A549 (cell line): ENCODE measurements at regions not wholly inside any gene's neighbourhood (a gene's known extent, or its start where the extent isn't known, plus 50 kb on each side); places are given as distances from the start of the nearest gene placed in this dataset.
A peak's percentile ranks its signal among the peaks of the same experiment; 100 is the strongest.

Experiments
- ATAC-seq, 2 experiments: fragments of 200-7000 bp in 1 of 2; fragments of >200 bp in 1 of 2; cut with Nextera tagmentation in 1 of 2; cut with Tn5 transposase in 1 of 2; 3 replicates each; pipeline versions ENCODE4 v1.8.0 to v1.9.1; 2018 to 2020; ENCODE audit warnings: mild to moderate bottlenecking in 1 of 2, moderate library complexity in 1 of 2
- CTCF ChIA-PET: fragments of 300-600 bp; sonication (Branson Sonifier 250); formaldehyde crosslinking; extraction: SDS; loops from one replicate; lab custom pipeline; 2021; ENCODE audit warnings: antibody characterized with exemption, inconsistent platforms; lab: Yijun Ruan, JAX
- POLR2A ChIA-PET: fragments of 350-600 bp; formaldehyde crosslinking; extraction: SDS; loops from one replicate; lab custom pipeline; 2021; ENCODE audit warnings: antibody characterized with exemption, inconsistent platforms; lab: Yijun Ruan, JAX
- DNase-seq, 2 experiments: peaks; one replicate each; pipeline versions ENCODE4 v3.0.0 to v3.0.0-alpha.2; 2011 to 2016; ENCODE audit warnings: low read depth in 1 of 2, low spot score in 1 of 2
- FAIRE-seq: peaks from 2 replicates; lab custom pipeline; 2011; peaks lifted over from hg19 to GRCh38; lab: Jason Lieb, UNC
- H3K27ac ChIP-seq, 2 experiments: fragments of >200 bp; sonication (Bioruptor Twin); formaldehyde crosslinking; 3 replicates each; pipeline ENCODE4 v1.5.1; 2016 to 2017
- H3K4me1 ChIP-seq: fragments of >200 bp; sonication (Bioruptor Twin); formaldehyde crosslinking; 3 replicates; pipeline ENCODE4 v1.6.1; 2016
- H3K4me2 ChIP-seq: fragments of >200 bp; sonication (Bioruptor Twin); formaldehyde crosslinking; 3 replicates; pipeline ENCODE4 v1.6.1; 2016
- H3K4me3 ChIP-seq: fragments of >200 bp; sonication (Bioruptor Twin); formaldehyde crosslinking; 3 replicates; pipeline ENCODE4 v1.5.1; 2016
- H3K9me3 ChIP-seq: fragments of >200 bp; sonication (Bioruptor Twin); formaldehyde crosslinking; 3 replicates; pipeline ENCODE4 v1.6.1; 2016
- CBX2 ChIP-seq: fragments of 200-600 bp; sonication (generic); IDR thresholded peaks from 2 replicates; pipeline ENCODE4 v1.6.1; 2016; ENCODE audit warnings: low read depth, mild to moderate bottlenecking, borderline replicate concordance
- CBX8 ChIP-seq: fragments of 200-600 bp; sonication (generic); IDR thresholded peaks from 2 replicates; pipeline ENCODE4 v1.6.1; 2016
- CEBPB ChIP-seq, 2 experiments: fragments of >200 bp in 1 of 2; sonication (Bioruptor Twin) in 1 of 2; formaldehyde crosslinking in 1 of 2; IDR thresholded peaks; 2 replicates each; pipeline ENCODE4 v1.6.1; 2012 to 2016
- EHF ChIP-seq: fragments of 250-450 bp; sonication (Bioruptor Pico); IDR thresholded peaks from 2 replicates; pipeline ENCODE4 v1.5.0; 2020; ENCODE audit warnings: mild to moderate bottlenecking
- EP300 ChIP-seq, 2 experiments: fragments of >200 bp; sonication (Bioruptor Twin); formaldehyde crosslinking; IDR thresholded peaks; 2 replicates in 1 of 2; 3 replicates in 1 of 2; pipeline ENCODE4 v1.6.1; 2016 to 2017
- FOSB ChIP-seq: fragments of 250-450 bp; sonication (Bioruptor Pico); IDR thresholded peaks from 2 replicates; pipeline ENCODE4 v1.5.0; 2020; ENCODE audit warnings: mild to moderate bottlenecking, moderate library complexity
- GATA3 ChIP-seq: IDR thresholded peaks from 2 replicates; pipeline ENCODE4 v1.6.1; 2012; ENCODE audit warnings: borderline replicate concordance
- HDAC2 ChIP-seq: fragments of 200-600 bp; sonication (generic); IDR thresholded peaks from 2 replicates; pipeline ENCODE4 v1.6.1; 2016
- HEYL ChIP-seq: fragments of 250-450 bp; sonication (Bioruptor Pico); IDR thresholded peaks from 2 replicates; pipeline ENCODE4 v1.8.0; 2021; ENCODE audit warnings: mild to moderate bottlenecking, moderate library complexity
- HOXB5 ChIP-seq: fragments of 250-450 bp; sonication (Bioruptor Pico); IDR thresholded peaks from 2 replicates; pipeline ENCODE4 v1.5.0; 2020; ENCODE audit warnings: mild to moderate bottlenecking, moderate library complexity
- JUN ChIP-seq, 2 experiments: fragments of >200 bp; sonication (Bioruptor Twin); formaldehyde crosslinking; IDR thresholded peaks; 2 replicates in 1 of 2; 3 replicates in 1 of 2; pipeline ENCODE4 v1.6.1; 2016 to 2017
- KDM1A ChIP-seq: fragments of 200-600 bp; sonication (generic); IDR thresholded peaks from 2 replicates; pipeline ENCODE4 v1.6.1; 2016; ENCODE audit warnings: low read depth, mild to moderate bottlenecking
- KDM5A ChIP-seq: fragments of 200-600 bp; sonication (generic); IDR thresholded peaks from 2 replicates; pipeline ENCODE4 v1.6.1; 2016; ENCODE audit warnings: antibody characterized with exemption, mild to moderate bottlenecking
- NFE2L2 ChIP-seq: fragments of 150-350 bp; conservative IDR thresholded peaks from 2 replicates; pipeline ENCODE4 v1.6.1; 2014; ENCODE audit warnings: low read length
- PHF8 ChIP-seq: fragments of 200-600 bp; sonication (generic); IDR thresholded peaks from 2 replicates; pipeline ENCODE4 v1.6.1; 2016; ENCODE audit warnings: low read depth, mild to moderate bottlenecking, antibody characterized with exemption, moderate library complexity, borderline replicate concordance
- POLR2AphosphoS2 ChIP-seq: conservative IDR thresholded peaks from 2 replicates; pipeline ENCODE4 v1.6.1; 2012; ENCODE audit warnings: low read length, improper control_type of control experiment, inconsistent platforms
- RAD21 ChIP-seq, 2 experiments: fragments of >200 bp in 1 of 2; sonication (Bioruptor Twin) in 1 of 2; formaldehyde crosslinking in 1 of 2; IDR thresholded peaks in 1 of 2; conservative IDR thresholded peaks in 1 of 2; 2 replicates in 1 of 2; 3 replicates in 1 of 2; pipeline ENCODE4 v1.6.1; 2012 to 2018; ENCODE audit warnings: inconsistent platforms in 1 of 2
- RARB ChIP-seq: fragments of 250-450 bp; sonication (Bioruptor Pico); IDR thresholded peaks from 2 replicates; pipeline ENCODE4 v1.8.0; 2021; ENCODE audit warnings: mild to moderate bottlenecking, moderate library complexity
- RCOR1 ChIP-seq: fragments of 150-350 bp; IDR thresholded peaks from 2 replicates; pipeline ENCODE4 v1.6.1; 2014; ENCODE audit warnings: antibody characterized with exemption, low read length, low read depth
- SMC3 ChIP-seq: fragments of >200 bp; sonication (Bioruptor Twin); formaldehyde crosslinking; IDR thresholded peaks from 3 replicates; pipeline ENCODE4 v1.6.1; 2018; ENCODE audit warnings: inconsistent platforms
- TP53 ChIP-seq: fragments of 250-450 bp; sonication (Bioruptor Pico); IDR thresholded peaks from 2 replicates; pipeline ENCODE4 v1.5.0; 2021; ENCODE audit warnings: mild to moderate bottlenecking, moderate library complexity
- ZC3H11A ChIP-seq: fragments of 450-650 bp; IDR thresholded peaks from 2 replicates; pipeline ENCODE4 v1.6.1; 2014; ENCODE audit warnings: antibody characterized with exemption, mild to moderate bottlenecking
- WGBS: methylation state at CpG from one replicate; pipeline ENCODE4 v1.1.6; 2017; ENCODE audit errors: missing lambda C conversion rate; 5-methylcytosine and 5-hydroxymethylcytosine counted together
- TF ChIP-seq, protein P1 (sequence below): IDR thresholded peaks from 2 replicates; pipeline ENCODE4 v1.6.1; 2012
- TF ChIP-seq, protein P2 (sequence below): fragments of 200-600 bp; sonication (generic); IDR thresholded peaks from 2 replicates; pipeline ENCODE4 v1.6.1; 2016; ENCODE audit warnings: antibody characterized with exemption, mild to moderate bottlenecking, moderate library complexity
- TF ChIP-seq, protein P3 (sequence below): IDR thresholded peaks from 2 replicates; pipeline ENCODE4 v1.6.1; 2012
- TF ChIP-seq, protein P4 (sequence below): fragments of >200 bp; sonication (Bioruptor Twin); formaldehyde crosslinking; IDR thresholded peaks from 3 replicates; pipeline ENCODE4 v1.5.1; 2016

DNA sequence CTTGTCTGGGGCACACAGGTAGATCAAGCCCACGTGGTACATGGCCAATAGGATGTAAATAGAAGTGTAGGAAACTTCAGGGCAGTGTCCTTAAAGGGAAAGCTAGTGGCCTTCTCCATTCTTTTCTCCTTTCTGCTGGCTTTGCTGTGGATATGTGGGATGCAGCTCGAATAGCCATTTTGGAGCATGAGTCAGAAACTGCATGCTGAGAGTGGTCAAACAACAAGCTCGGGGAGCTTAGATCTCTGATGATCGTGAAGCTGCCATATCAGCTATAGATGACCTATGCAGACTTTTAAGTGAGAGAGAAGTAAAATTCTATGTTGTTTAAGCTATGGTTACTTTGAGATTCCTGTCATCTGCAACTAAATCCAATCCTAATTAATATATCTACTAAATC lies 241.3 kb upstream of the DAAM1 start:
- ATAC-seq (no peak), DNase-seq (no peak), FAIRE-seq (no peak)
- 0 out of 3 replicates have a peak, but pooled peaks cover 3% of the 10 kb centered on the region for H3K9me3 ChIP-seq
- ChIA-PET POLR2A (no interaction called here), CTCF (no interaction called here)
- H3K27ac ChIP-seq = no peak overlapping the region
- no peak overlapping the region for H3K4me3 ChIP-seq
- no peaks in the 10 kb centered on the region for H3K4me1 ChIP-seq
- H3K4me2 ChIP-seq = no peak overlapping the region
- WGBS = 8% methylated on average over 4 of the region's 4 CpGs
- TF ChIP-seq HDAC2 (no peak), CBX2 (no peak), RCOR1 (no peak), POLR2AphosphoS2 (no peak), FOSB (CRISPR knock-in tag) (no peak), NFE2L2 (no peak), CEBPB (IDR thresholded peaks at IDR 0.05) (no peak), HOXB5 (no peak), TP53 (CRISPR knock-in tag) (no peak), PHF8 (no peak), RARB (CRISPR knock-in tag) (no peak)
- TF ChIP-seq, protein P1, sequence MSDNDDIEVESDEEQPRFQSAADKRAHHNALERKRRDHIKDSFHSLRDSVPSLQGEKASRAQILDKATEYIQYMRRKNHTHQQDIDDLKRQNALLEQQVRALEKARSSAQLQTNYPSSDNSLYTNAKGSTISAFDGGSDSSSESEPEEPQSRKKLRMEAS = no peak
- TF ChIP-seq, protein P2, sequence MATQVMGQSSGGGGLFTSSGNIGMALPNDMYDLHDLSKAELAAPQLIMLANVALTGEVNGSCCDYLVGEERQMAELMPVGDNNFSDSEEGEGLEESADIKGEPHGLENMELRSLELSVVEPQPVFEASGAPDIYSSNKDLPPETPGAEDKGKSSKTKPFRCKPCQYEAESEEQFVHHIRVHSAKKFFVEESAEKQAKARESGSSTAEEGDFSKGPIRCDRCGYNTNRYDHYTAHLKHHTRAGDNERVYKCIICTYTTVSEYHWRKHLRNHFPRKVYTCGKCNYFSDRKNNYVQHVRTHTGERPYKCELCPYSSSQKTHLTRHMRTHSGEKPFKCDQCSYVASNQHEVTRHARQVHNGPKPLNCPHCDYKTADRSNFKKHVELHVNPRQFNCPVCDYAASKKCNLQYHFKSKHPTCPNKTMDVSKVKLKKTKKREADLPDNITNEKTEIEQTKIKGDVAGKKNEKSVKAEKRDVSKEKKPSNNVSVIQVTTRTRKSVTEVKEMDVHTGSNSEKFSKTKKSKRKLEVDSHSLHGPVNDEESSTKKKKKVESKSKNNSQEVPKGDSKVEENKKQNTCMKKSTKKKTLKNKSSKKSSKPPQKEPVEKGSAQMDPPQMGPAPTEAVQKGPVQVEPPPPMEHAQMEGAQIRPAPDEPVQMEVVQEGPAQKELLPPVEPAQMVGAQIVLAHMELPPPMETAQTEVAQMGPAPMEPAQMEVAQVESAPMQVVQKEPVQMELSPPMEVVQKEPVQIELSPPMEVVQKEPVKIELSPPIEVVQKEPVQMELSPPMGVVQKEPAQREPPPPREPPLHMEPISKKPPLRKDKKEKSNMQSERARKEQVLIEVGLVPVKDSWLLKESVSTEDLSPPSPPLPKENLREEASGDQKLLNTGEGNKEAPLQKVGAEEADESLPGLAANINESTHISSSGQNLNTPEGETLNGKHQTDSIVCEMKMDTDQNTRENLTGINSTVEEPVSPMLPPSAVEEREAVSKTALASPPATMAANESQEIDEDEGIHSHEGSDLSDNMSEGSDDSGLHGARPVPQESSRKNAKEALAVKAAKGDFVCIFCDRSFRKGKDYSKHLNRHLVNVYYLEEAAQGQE = no peak
- TF ChIP-seq, protein P3, sequence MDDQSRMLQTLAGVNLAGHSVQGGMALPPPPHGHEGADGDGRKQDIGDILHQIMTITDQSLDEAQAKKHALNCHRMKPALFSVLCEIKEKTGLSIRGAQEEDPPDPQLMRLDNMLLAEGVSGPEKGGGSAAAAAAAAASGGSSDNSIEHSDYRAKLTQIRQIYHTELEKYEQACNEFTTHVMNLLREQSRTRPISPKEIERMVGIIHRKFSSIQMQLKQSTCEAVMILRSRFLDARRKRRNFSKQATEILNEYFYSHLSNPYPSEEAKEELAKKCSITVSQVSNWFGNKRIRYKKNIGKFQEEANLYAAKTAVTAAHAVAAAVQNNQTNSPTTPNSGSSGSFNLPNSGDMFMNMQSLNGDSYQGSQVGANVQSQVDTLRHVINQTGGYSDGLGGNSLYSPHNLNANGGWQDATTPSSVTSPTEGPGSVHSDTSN = no peak

DNA sequence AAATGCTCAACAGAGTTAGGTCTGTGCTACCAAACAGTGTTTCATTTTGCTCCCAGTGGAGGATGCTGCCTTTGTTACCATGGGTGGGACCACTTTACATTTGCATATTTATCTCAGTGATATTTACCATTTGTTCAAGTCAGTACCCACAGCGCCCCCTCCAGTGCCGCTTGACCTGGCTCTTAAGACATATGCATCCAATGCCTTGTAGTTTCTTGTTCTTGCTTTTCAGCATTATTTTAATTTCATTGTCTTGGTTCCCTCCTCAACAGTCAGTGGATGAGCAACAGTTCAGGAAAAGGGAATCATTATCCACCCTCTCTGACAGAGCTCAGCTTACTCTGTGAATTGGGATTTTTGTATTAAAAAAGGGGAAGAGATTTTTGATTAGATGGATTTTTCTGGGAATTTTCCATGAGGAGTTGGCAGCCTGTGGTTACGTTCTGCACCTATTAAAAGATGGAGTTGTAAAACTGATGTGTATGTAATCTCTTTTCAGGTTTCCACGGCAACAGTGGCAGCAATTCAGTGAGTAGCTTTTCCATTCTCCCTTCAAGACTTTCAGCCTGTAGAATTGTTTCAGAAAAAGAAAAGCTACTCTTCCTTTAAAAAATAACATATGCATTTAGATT lies 240.5 kb upstream of the DAAM1 start:
- Histone ChIP-seq H3K9me3 (0 out of 3 replicates have a peak, but pooled peaks cover 3% of the 10 kb centered on the region), H3K4me3 (no peak overlapping the region), H3K4me2 (no peak overlapping the region), H3K4me1 (no peaks in the 10 kb centered on the region), H3K27ac (no peak overlapping the region)
- ChIA-PET CTCF (interaction anchor here (1.3 kb wide), 1 partner anchor 13 kb away, joined by 3 read pairs; no protein-coding TSS in a partner anchor), POLR2A (no interaction called here)
- FAIRE-seq (no peak), DNase-seq (peak in 1 of 2 experiments; percentile 37), ATAC-seq (no peak)
- 19% methylated on average over 4 of the region's 4 CpGs for WGBS
- TF ChIP-seq FOSB (CRISPR knock-in tag) = no peak
- TF ChIP-seq RAD21 (conservative IDR thresholded peaks at IDR 0.05 in 1 of 2, IDR thresholded peaks at IDR 0.05 in 1 of 2) = peak in 1 of 2 experiments; percentile 26; a peak in 2 of 5 replicates

DNA sequence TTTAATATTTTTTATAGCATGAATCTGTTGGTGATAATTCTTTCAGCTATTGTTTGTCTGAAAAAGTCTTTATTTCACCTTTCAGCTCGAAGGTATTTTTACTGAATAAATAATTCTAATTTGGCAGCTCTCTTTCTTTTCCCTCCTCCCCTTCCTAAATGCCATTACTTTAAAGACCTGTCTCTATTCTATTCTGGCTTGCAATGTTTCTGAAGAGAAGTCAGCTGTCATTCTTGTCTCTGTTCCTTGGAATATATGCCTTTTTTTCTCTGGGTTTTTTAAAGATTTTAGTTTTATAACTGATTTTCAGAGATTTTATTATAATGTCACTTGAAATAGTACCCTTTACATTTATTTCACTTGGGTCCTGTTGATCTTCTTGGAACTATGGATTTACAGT lies 237.9 kb upstream of the DAAM1 start:
- no peak for DNase-seq
- no peak for FAIRE-seq
- 2% methylated on average over 1 of the region's 1 CpG for WGBS
- H3K4me1 ChIP-seq = no peaks in the 10 kb centered on the region
- no peak overlapping the region for H3K4me3 ChIP-seq
- ChIA-PET POLR2A (no interaction called here), CTCF (interaction anchor here (1.3 kb wide), 1 partner anchor 16 kb away, joined by 3 read pairs; no protein-coding TSS in a partner anchor)
- H3K9me3 ChIP-seq = 0 out of 3 replicates have a peak, but pooled peaks cover 3% of the 10 kb centered on the region
- ATAC-seq = no peak
- H3K27ac ChIP-seq = no peak overlapping the region
- TF ChIP-seq EHF (no peak), PHF8 (no peak), EP300 (IDR thresholded peaks at IDR 0.05) (no peak), RAD21 (conservative IDR thresholded peaks at IDR 0.05 in 1 of 2, IDR thresholded peaks at IDR 0.05 in 1 of 2) (no peak), KDM5A (no peak), GATA3 (no peak), KDM1A (no peak), CEBPB (IDR thresholded peaks at IDR 0.05) (no peak), RARB (CRISPR knock-in tag) (no peak), CBX8 (no peak), ZC3H11A (no peak), SMC3 (no peak), HEYL (CRISPR knock-in tag) (no peak), JUN (IDR thresholded peaks at IDR 0.05) (no peak)
- TF ChIP-seq, protein P1 = no peak
- TF ChIP-seq, protein P4, sequence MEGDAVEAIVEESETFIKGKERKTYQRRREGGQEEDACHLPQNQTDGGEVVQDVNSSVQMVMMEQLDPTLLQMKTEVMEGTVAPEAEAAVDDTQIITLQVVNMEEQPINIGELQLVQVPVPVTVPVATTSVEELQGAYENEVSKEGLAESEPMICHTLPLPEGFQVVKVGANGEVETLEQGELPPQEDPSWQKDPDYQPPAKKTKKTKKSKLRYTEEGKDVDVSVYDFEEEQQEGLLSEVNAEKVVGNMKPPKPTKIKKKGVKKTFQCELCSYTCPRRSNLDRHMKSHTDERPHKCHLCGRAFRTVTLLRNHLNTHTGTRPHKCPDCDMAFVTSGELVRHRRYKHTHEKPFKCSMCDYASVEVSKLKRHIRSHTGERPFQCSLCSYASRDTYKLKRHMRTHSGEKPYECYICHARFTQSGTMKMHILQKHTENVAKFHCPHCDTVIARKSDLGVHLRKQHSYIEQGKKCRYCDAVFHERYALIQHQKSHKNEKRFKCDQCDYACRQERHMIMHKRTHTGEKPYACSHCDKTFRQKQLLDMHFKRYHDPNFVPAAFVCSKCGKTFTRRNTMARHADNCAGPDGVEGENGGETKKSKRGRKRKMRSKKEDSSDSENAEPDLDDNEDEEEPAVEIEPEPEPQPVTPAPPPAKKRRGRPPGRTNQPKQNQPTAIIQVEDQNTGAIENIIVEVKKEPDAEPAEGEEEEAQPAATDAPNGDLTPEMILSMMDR = no peak
- H3K4me2 ChIP-seq = no peak overlapping the region
